B cell (primary cell): ENCODE measurements at regions not wholly inside any gene's neighbourhood (a gene's known extent, or its start where the extent isn't known, plus 50 kb on each side); places are given as distances from the start of the nearest gene placed in this dataset.

Source experiments
- ATAC-seq: fragments of 200-7000 bp; cut with Tn5 transposase; one replicate; pipeline ENCODE4 v1.10.0; 2021; ENCODE audit warnings: low read depth, mild to moderate bottlenecking, moderate number of reproducible peaks, moderate library complexity
- CTCF ChIA-PET: fragments of 350-600 bp; sonication (Branson Sonifier 250); formaldehyde crosslinking; loops from one replicate; lab custom pipeline; 2021; ENCODE audit warnings: antibody characterized with exemption, inconsistent platforms; lab: Charles Lee
- POLR2A ChIA-PET: fragments of 350-600 bp; sonication (Branson Sonifier 250); formaldehyde crosslinking; loops from one replicate; lab custom pipeline; 2021; ENCODE audit warnings: antibody characterized with exemption; lab: Charles Lee
- DNase-seq: peaks from one replicate; pipeline ENCODE4 v3.0.0; 2013
- H2AFZ ChIP-seq: 2 replicates; pipeline ENCODE4 v1.6.1; 2012; ENCODE audit warnings: mild to moderate bottlenecking, low read depth, low read length; ENCODE audit not compliant: insufficient read depth, poor library complexity, severe bottlenecking
- H3K27ac ChIP-seq, 2 donors: 1 replicate in 1 of 2; 2 replicates in 1 of 2; pipeline ENCODE4 v1.5.1; 2012 to 2013; ENCODE audit warnings: low read length in 2 of 2, mild to moderate bottlenecking in 2 of 2, moderate library complexity in 1 of 2
- H3K27me3 ChIP-seq, 4 experiments: fragments of 200-600 bp in 1 of 4; sonication (generic) in 1 of 4; replicated peaks in 1 of 4; 1 replicate in 2 of 4; 2 replicates in 2 of 4; pipeline versions ENCODE4 v1.6.1 to v1.7.0; 2013 to 2016; ENCODE audit warnings: low read length in 3 of 4, mild to moderate bottlenecking in 2 of 4, mixed read lengths in 1 of 4, moderate library complexity in 1 of 4; ENCODE audit not compliant: insufficient read depth in 4 of 4, control insufficient read depth in 3 of 4; ENCODE audit errors: control extremely low read depth in 1 of 4
- H3K36me3 ChIP-seq, 2 experiments: replicated peaks in 1 of 2; 1 replicate in 1 of 2; 2 replicates in 1 of 2; pipeline versions ENCODE4 v1.6.1 to v1.7.1; 2013; ENCODE audit warnings: low read length in 1 of 2; ENCODE audit not compliant: insufficient read depth in 2 of 2, control insufficient read depth in 1 of 2; ENCODE audit errors: control extremely low read depth in 1 of 2, extremely low read depth in 1 of 2
- H3K4me1 ChIP-seq, 2 donors: fragments of 200-600 bp in 1 of 2; sonication (generic) in 1 of 2; 1 replicate in 1 of 2; 2 replicates in 1 of 2; pipeline versions ENCODE4 v1.5.1 to v1.6.1; 2013 to 2017; ENCODE audit warnings: low read length in 2 of 2; ENCODE audit not compliant: control insufficient read depth in 2 of 2, insufficient read depth in 2 of 2
- H3K4me2 ChIP-seq: replicated peaks from 2 replicates; pipeline ENCODE3; 2012; ENCODE audit warnings: mild to moderate bottlenecking, low read depth, low read length; ENCODE audit not compliant: poor library complexity, severe bottlenecking
- H3K4me3 ChIP-seq, 5 experiments: fragments of 200-600 bp in 1 of 5; sonication (generic) in 1 of 5; 1 replicate in 3 of 5; 2 replicates in 2 of 5; pipeline versions ENCODE4 v1.5.1 to v1.7.0; 2011 to 2016; ENCODE audit warnings: low read length in 4 of 5, mild to moderate bottlenecking in 4 of 5, low read depth in 2 of 5, control low read depth in 1 of 5, moderate library complexity in 1 of 5; ENCODE audit not compliant: insufficient read depth in 1 of 5; ENCODE audit errors: control extremely low read depth in 1 of 5, extremely low read depth in 1 of 5
- H3K79me2 ChIP-seq: fragments of 200-600 bp; sonication (generic); one replicate; pipeline ENCODE4 v1.6.0; 2016; ENCODE audit warnings: low read length; ENCODE audit not compliant: control insufficient read depth, insufficient read depth
- H3K9ac ChIP-seq: fragments of 200-600 bp; sonication (generic); 2 replicates; pipeline ENCODE4 v1.6.1; 2017; ENCODE audit warnings: mild to moderate bottlenecking, low read length, moderate library complexity
- H3K9me3 ChIP-seq, 3 donors: one replicate each; pipeline versions ENCODE4 v1.6.1 to v1.7.1; 2013; ENCODE audit warnings: low read length in 2 of 3; ENCODE audit not compliant: control insufficient read depth in 2 of 3, insufficient read depth in 1 of 3; ENCODE audit errors: control extremely low read depth in 1 of 3
- H4K20me1 ChIP-seq: 2 replicates; pipeline ENCODE4 v1.6.0; 2012; ENCODE audit warnings: mild to moderate bottlenecking, low read length; ENCODE audit not compliant: insufficient read depth, control insufficient read depth, poor library complexity, severe bottlenecking
- H3K27ac Mint-ChIP-seq: one replicate; pipeline ENCODE4 v1.8.0; 2021; ENCODE audit warnings: mixed read lengths
- H3K27me3 Mint-ChIP-seq: one replicate; pipeline ENCODE4 v1.8.0; 2021; ENCODE audit warnings: mixed read lengths
- H3K4me1 Mint-ChIP-seq: one replicate; pipeline ENCODE4 v1.8.0; 2021; ENCODE audit warnings: mixed read lengths
- H3K4me3 Mint-ChIP-seq: one replicate; pipeline ENCODE4 v1.8.0; 2021; ENCODE audit warnings: mixed read lengths
- H3K9me3 Mint-ChIP-seq: one replicate; pipeline ENCODE4 v1.8.0; 2022; ENCODE audit warnings: mixed read lengths; ENCODE audit not compliant: insufficient read depth
- EZH2 ChIP-seq: IDR thresholded peaks from 2 replicates; pipeline ENCODE4 v1.6.1; 2012; ENCODE audit warnings: borderline replicate concordance, low read depth, mild to moderate bottlenecking, moderate library complexity, low read length; ENCODE audit not compliant: insufficient read depth, poor library complexity, severe bottlenecking
- WGBS: methylation state at CpG from one replicate; pipeline ENCODE4 v1.1.5; 2013; ENCODE audit warnings: missing lambda C conversion rate; ENCODE audit not compliant: insufficient coverage; 5-methylcytosine and 5-hydroxymethylcytosine counted together
- intact Hi-C: fragments of 100-400 bp; cut with micrococcal nuclease; formaldehyde crosslinking; loops from one replicate; pipeline ENCODE4 v1.10.0; 2022
- TF ChIP-seq, protein P1 (sequence below): fragments of 200-600 bp; IDR thresholded peaks from one replicate; pipeline ENCODE4 v1.8.0; 2022; ENCODE audit warnings: antibody characterized with exemption, mild to moderate bottlenecking

GRCh38 chr18:34650121-34650545 is 60.0 kb upstream of the DTNA start:
- H3K4me2 ChIP-seq, result no peak overlapping the region
- no peaks in the 10 kb centered on the region for H3K4me1 Mint-ChIP-seq
- no peaks in the 10 kb centered on the region for H3K9me3 Mint-ChIP-seq
- H3K4me3 Mint-ChIP-seq, result no peak overlapping the region
- ATAC-seq, result no peak
- H3K27me3 Mint-ChIP-seq, result no peaks in the 10 kb centered on the region
- H4K20me1 ChIP-seq, result no peaks in the 10 kb centered on the region
- no peaks in the 10 kb centered on the region for H3K9me3 ChIP-seq
- H3K36me3 ChIP-seq, result no peaks in the 10 kb centered on the region
- 42% methylated on average over 3 of the region's 5 CpGs for WGBS
- no peak overlapping the region for H3K27ac ChIP-seq
- H3K4me3 ChIP-seq, result no peak overlapping the region
- H3K27ac Mint-ChIP-seq, result no peak overlapping the region
- TF ChIP-seq, protein P1, sequence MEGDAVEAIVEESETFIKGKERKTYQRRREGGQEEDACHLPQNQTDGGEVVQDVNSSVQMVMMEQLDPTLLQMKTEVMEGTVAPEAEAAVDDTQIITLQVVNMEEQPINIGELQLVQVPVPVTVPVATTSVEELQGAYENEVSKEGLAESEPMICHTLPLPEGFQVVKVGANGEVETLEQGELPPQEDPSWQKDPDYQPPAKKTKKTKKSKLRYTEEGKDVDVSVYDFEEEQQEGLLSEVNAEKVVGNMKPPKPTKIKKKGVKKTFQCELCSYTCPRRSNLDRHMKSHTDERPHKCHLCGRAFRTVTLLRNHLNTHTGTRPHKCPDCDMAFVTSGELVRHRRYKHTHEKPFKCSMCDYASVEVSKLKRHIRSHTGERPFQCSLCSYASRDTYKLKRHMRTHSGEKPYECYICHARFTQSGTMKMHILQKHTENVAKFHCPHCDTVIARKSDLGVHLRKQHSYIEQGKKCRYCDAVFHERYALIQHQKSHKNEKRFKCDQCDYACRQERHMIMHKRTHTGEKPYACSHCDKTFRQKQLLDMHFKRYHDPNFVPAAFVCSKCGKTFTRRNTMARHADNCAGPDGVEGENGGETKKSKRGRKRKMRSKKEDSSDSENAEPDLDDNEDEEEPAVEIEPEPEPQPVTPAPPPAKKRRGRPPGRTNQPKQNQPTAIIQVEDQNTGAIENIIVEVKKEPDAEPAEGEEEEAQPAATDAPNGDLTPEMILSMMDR, result no peak
- no peak for TF ChIP-seq EZH2
- H3K79me2 ChIP-seq, result no peaks in the 10 kb centered on the region
- H3K4me1 ChIP-seq, result no peaks in the 10 kb centered on the region
- intact Hi-C loops, result no loop called here
- H3K9ac ChIP-seq, result no peak overlapping the region
- CTCF ChIA-PET, result no interaction called here
- POLR2A ChIA-PET, result no interaction called here
- no peak for DNase-seq
- no peak overlapping the region for H2AFZ ChIP-seq
- no peaks in the 10 kb centered on the region for H3K27me3 ChIP-seq

GRCh38 chr18:34651586-34652369 is 58.3 kb upstream of the DTNA start:
- POLR2A ChIA-PET, result no interaction called here
- Histone ChIP-seq H3K79me2 (no peaks in the 10 kb centered on the region), H3K4me2 (no peak overlapping the region), H3K4me3 (no peak overlapping the region), H3K4me1 (no peaks in the 10 kb centered on the region), H2AFZ (no peak overlapping the region), H3K9me3 (no peaks in the 10 kb centered on the region), H3K27ac (no peak overlapping the region), H3K36me3 (no peaks in the 10 kb centered on the region), H4K20me1 (no peaks in the 10 kb centered on the region), H3K27me3 (no peaks in the 10 kb centered on the region), H3K9ac (no peak overlapping the region)
- H3K27ac Mint-ChIP-seq, result no peak overlapping the region
- WGBS, result no CpG with 5 or more reads among the region's 6 CpGs
- no peaks in the 10 kb centered on the region for H3K9me3 Mint-ChIP-seq
- CTCF ChIA-PET, result interaction anchor here (3.8 kb wide), 1 partner anchor 10 kb away, joined by 20 read pairs; no protein-coding TSS in a partner anchor
- no peaks in the 10 kb centered on the region for H3K27me3 Mint-ChIP-seq
- TF ChIP-seq EZH2, result no peak
- TF ChIP-seq, protein P1, result no peak
- no peak overlapping the region for H3K4me3 Mint-ChIP-seq
- H3K4me1 Mint-ChIP-seq, result no peaks in the 10 kb centered on the region
- DNase-seq (no peak), ATAC-seq (no peak)
- intact Hi-C loops, result no loop called here
